ENCODE measurements at regions not wholly inside any gene's neighbourhood (a gene's known extent, or its start where the extent isn't known, plus 50 kb on each side); places are given as distances from the start of the nearest gene placed in this dataset.

- Histone ChIP-seq H2AFZ (ENCODE audit: low read length) (no peak overlapping the region), H4K20me1 (ENCODE audit: low read length) (no peaks in the 10 kb centered on the region), H3K27ac (ENCODE audit: low read length) (no peak overlapping the region), H3K79me2 (ENCODE audit: low read length) (no peaks in the 10 kb centered on the region), H3K9me2 (replicated peaks; ENCODE audit: low read length) (no peaks in the 10 kb centered on the region), H3K4me3 (ENCODE audit: low read length) (no peak overlapping the region), H3K9me3 (ENCODE audit: low read length) (no peaks in the 10 kb centered on the region), H3K4me2 (ENCODE audit: low read length) (no peak overlapping the region), H3K4me1 (ENCODE audit: insufficient read depth, low read length) (no peaks in the 10 kb centered on the region), H3K27me3 (ENCODE audit: low read length) (peaks cover 28% of the 10 kb centered on the region), H3K36me3 (ENCODE audit: low read depth, low read length) (no peaks in the 10 kb centered on the region), H3F3A (ENCODE audit: low read length, unreplicated experiment) (no peaks in the 10 kb centered on the region), H3K9ac (ENCODE audit: low read length) (no peak overlapping the region)
- intact Hi-C loops (cut with micrococcal nuclease), result no loop called here
- no peak for ATAC-seq
- no TSS peak for BruUV-seq (replicated peaks)
- TF ChIP-seq, protein P1, sequence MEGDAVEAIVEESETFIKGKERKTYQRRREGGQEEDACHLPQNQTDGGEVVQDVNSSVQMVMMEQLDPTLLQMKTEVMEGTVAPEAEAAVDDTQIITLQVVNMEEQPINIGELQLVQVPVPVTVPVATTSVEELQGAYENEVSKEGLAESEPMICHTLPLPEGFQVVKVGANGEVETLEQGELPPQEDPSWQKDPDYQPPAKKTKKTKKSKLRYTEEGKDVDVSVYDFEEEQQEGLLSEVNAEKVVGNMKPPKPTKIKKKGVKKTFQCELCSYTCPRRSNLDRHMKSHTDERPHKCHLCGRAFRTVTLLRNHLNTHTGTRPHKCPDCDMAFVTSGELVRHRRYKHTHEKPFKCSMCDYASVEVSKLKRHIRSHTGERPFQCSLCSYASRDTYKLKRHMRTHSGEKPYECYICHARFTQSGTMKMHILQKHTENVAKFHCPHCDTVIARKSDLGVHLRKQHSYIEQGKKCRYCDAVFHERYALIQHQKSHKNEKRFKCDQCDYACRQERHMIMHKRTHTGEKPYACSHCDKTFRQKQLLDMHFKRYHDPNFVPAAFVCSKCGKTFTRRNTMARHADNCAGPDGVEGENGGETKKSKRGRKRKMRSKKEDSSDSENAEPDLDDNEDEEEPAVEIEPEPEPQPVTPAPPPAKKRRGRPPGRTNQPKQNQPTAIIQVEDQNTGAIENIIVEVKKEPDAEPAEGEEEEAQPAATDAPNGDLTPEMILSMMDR (conservative IDR thresholded peaks at IDR 0.05; ENCODE audit: low read depth, low read length), result no peak
- TF ChIP-seq EZH2phosphoT487 (IDR thresholded peaks at IDR 0.05; ENCODE audit: borderline replicate concordance, low read length), result no peak
- no peak for DNase-seq
- ChIA-PET POLR2A (ENCODE audit: unreplicated experiment) (no interaction called here), CTCF (no interaction called here)
These were observed 408.0 kb downstream of the TMEM182 start for GRCh38 chr2:103169861-103170260.

- BruUV-seq (replicated peaks), result no TSS peak
- TF ChIP-seq, protein P1 (conservative IDR thresholded peaks at IDR 0.05; ENCODE audit: low read depth, low read length), result no peak
- TF ChIP-seq EZH2phosphoT487 (IDR thresholded peaks at IDR 0.05; ENCODE audit: borderline replicate concordance, low read length) (no peak), EZH2 (IDR thresholded peaks at IDR 0.05; ENCODE audit: low read length, unreplicated experiment) (no peak)
- ChIA-PET CTCF (no interaction called here), POLR2A (ENCODE audit: unreplicated experiment) (no interaction called here)
- Histone ChIP-seq H3K4me1 (ENCODE audit: insufficient read depth, low read length) (no peaks in the 10 kb centered on the region), H4K20me1 (ENCODE audit: low read length) (no peaks in the 10 kb centered on the region), H3K4me2 (ENCODE audit: low read length) (no peak overlapping the region), H3F3A (ENCODE audit: low read length, unreplicated experiment) (no peaks in the 10 kb centered on the region), H3K9ac (ENCODE audit: low read length) (no peak overlapping the region), H2AFZ (ENCODE audit: low read length) (no peak overlapping the region), H3K79me2 (ENCODE audit: low read length) (no peaks in the 10 kb centered on the region), H3K9me3 (ENCODE audit: low read length) (no peaks in the 10 kb centered on the region), H3K27me3 (ENCODE audit: low read length) (peaks cover 28% of the 10 kb centered on the region), H3K9me2 (replicated peaks; ENCODE audit: low read length) (no peaks in the 10 kb centered on the region), H3K36me3 (ENCODE audit: low read depth, low read length) (no peaks in the 10 kb centered on the region), H3K27ac (ENCODE audit: low read length) (no peak overlapping the region), H3K4me3 (ENCODE audit: low read length) (no peak overlapping the region)
- DNase-seq, result no peak
- no peak for ATAC-seq
- intact Hi-C loops (cut with micrococcal nuclease), result no loop called here
These were observed 411.0 kb downstream of the TMEM182 start for GRCh38 chr2:103172821-103173220.

- DNase-seq, result peak; percentile 37
- no peaks in the 10 kb centered on the region for H3K79me2 ChIP-seq (ENCODE audit: low read length)
- ChIA-PET POLR2A (ENCODE audit: unreplicated experiment) (no interaction called here), CTCF (no interaction called here)
- no peak overlapping the region for H2AFZ ChIP-seq (ENCODE audit: low read length)
- peak; percentile 40; the same call in 1 of the 2 replicates for ATAC-seq
- no peaks in the 10 kb centered on the region for H3K36me3 ChIP-seq (ENCODE audit: low read depth, low read length)
- no peak overlapping the region for H3K9ac ChIP-seq (ENCODE audit: low read length)
- H3K4me2 ChIP-seq (ENCODE audit: low read length), result no peak overlapping the region
- intact Hi-C loops (cut with micrococcal nuclease), result no loop called here
- peaks cover 45% of the 10 kb centered on the region for H3K27me3 ChIP-seq (ENCODE audit: low read length)
- no peaks in the 10 kb centered on the region for H3K9me3 ChIP-seq (ENCODE audit: low read length)
- H3K9me2 ChIP-seq (replicated peaks; ENCODE audit: low read length), result no peaks in the 10 kb centered on the region
- H3F3A ChIP-seq (ENCODE audit: low read length, unreplicated experiment), result no peaks in the 10 kb centered on the region
- BruUV-seq (replicated peaks), result no TSS peak
- no peak overlapping the region for H3K27ac ChIP-seq (ENCODE audit: low read length)
- no peaks in the 10 kb centered on the region for H3K4me1 ChIP-seq (ENCODE audit: insufficient read depth, low read length)
- no peak overlapping the region for H3K4me3 ChIP-seq (ENCODE audit: low read length)
- H4K20me1 ChIP-seq (ENCODE audit: low read length), result no peaks in the 10 kb centered on the region
- TF ChIP-seq, protein P1 (conservative IDR thresholded peaks at IDR 0.05; ENCODE audit: low read depth, low read length), result no peak
- no peak for TF ChIP-seq EZH2phosphoT487 (IDR thresholded peaks at IDR 0.05; ENCODE audit: borderline replicate concordance, low read length)
- TF ChIP-seq EZH2 (IDR thresholded peaks at IDR 0.05; ENCODE audit: low read length, unreplicated experiment), result no peak
These were observed 412.9 kb downstream of the TMEM182 start for GRCh38 chr2:103174711-103175110.
